Neural cell (in vitro differentiated cells): ENCODE measurements at regions not wholly inside any gene's neighbourhood (a gene's known extent, or its start where the extent isn't known, plus 50 kb on each side); places are given as distances from the start of the nearest gene placed in this dataset.

Source experiments
- EP300 ChIP-seq: fragments of 450-650 bp; conservative IDR thresholded peaks from 2 replicates; pipeline ENCODE4 v1.6.1; 2014; ENCODE audit warnings: antibody characterized with exemption, mild to moderate bottlenecking, moderate library complexity; ENCODE audit not compliant: poor library complexity, severe bottlenecking
- MXI1 ChIP-seq: fragments of 450-650 bp; conservative IDR thresholded peaks from 2 replicates; pipeline ENCODE4 v1.6.1; 2014; ENCODE audit warnings: antibody characterized with exemption, mild to moderate bottlenecking; ENCODE audit not compliant: poor library complexity, severe bottlenecking
- POLR2AphosphoS5 ChIP-seq: IDR thresholded peaks from 2 replicates; pipeline ENCODE4 v1.6.1; 2012
- RAD21 ChIP-seq: fragments of 450-650 bp; conservative IDR thresholded peaks from 2 replicates; pipeline ENCODE4 v1.6.1; 2014; ENCODE audit warnings: antibody characterized with exemption, mild to moderate bottlenecking, moderate library complexity
- TAF1 ChIP-seq: IDR thresholded peaks from 2 replicates; pipeline ENCODE4 v1.6.1; 2012; ENCODE audit warnings: low read depth
- TF ChIP-seq, protein P1 (sequence below): fragments of 450-650 bp; IDR thresholded peaks from 2 replicates; pipeline ENCODE4 v1.5.1; 2014; ENCODE audit warnings: antibody characterized with exemption, mild to moderate bottlenecking, moderate library complexity; ENCODE audit not compliant: poor library complexity, severe bottlenecking
- TF ChIP-seq, protein P2 (sequence below): IDR thresholded peaks from 2 replicates; pipeline ENCODE4 v1.6.1; 2012; ENCODE audit warnings: borderline replicate concordance

DNA sequence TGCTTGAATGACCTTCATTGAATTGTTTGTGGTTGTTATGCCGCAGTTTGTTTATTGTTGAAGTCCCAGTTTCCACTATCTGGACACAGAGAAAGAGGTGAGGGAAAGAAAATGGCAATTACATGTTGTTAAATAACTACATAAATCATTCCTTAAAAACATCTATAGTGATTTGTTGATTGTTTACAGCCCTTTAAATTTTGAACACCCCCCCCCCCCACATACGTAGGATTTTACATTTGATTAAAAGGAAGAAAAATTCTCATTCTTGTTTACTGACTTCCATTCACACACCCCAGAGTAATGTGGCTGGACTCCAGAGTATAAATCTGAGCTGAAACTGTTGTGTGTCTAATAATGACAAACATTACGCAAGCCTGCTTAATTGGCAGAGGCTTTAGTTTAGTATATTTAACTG is 87.1 kb upstream of the FAM174A start:
- TF ChIP-seq, protein P1, sequence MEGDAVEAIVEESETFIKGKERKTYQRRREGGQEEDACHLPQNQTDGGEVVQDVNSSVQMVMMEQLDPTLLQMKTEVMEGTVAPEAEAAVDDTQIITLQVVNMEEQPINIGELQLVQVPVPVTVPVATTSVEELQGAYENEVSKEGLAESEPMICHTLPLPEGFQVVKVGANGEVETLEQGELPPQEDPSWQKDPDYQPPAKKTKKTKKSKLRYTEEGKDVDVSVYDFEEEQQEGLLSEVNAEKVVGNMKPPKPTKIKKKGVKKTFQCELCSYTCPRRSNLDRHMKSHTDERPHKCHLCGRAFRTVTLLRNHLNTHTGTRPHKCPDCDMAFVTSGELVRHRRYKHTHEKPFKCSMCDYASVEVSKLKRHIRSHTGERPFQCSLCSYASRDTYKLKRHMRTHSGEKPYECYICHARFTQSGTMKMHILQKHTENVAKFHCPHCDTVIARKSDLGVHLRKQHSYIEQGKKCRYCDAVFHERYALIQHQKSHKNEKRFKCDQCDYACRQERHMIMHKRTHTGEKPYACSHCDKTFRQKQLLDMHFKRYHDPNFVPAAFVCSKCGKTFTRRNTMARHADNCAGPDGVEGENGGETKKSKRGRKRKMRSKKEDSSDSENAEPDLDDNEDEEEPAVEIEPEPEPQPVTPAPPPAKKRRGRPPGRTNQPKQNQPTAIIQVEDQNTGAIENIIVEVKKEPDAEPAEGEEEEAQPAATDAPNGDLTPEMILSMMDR = no peak
- TF ChIP-seq RAD21 (no peak), EP300 (no peak), TAF1 (no peak), MXI1 (no peak), POLR2AphosphoS5 (no peak)
- TF ChIP-seq, protein P2, sequence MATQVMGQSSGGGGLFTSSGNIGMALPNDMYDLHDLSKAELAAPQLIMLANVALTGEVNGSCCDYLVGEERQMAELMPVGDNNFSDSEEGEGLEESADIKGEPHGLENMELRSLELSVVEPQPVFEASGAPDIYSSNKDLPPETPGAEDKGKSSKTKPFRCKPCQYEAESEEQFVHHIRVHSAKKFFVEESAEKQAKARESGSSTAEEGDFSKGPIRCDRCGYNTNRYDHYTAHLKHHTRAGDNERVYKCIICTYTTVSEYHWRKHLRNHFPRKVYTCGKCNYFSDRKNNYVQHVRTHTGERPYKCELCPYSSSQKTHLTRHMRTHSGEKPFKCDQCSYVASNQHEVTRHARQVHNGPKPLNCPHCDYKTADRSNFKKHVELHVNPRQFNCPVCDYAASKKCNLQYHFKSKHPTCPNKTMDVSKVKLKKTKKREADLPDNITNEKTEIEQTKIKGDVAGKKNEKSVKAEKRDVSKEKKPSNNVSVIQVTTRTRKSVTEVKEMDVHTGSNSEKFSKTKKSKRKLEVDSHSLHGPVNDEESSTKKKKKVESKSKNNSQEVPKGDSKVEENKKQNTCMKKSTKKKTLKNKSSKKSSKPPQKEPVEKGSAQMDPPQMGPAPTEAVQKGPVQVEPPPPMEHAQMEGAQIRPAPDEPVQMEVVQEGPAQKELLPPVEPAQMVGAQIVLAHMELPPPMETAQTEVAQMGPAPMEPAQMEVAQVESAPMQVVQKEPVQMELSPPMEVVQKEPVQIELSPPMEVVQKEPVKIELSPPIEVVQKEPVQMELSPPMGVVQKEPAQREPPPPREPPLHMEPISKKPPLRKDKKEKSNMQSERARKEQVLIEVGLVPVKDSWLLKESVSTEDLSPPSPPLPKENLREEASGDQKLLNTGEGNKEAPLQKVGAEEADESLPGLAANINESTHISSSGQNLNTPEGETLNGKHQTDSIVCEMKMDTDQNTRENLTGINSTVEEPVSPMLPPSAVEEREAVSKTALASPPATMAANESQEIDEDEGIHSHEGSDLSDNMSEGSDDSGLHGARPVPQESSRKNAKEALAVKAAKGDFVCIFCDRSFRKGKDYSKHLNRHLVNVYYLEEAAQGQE = no peak
